Erythroblast (primary cell): ENCODE measurements at regions not wholly inside any gene's neighbourhood (a gene's known extent, or its start where the extent isn't known, plus 50 kb on each side); places are given as distances from the start of the nearest gene placed in this dataset.

Experiments used
- GATA1 ChIP-seq: IDR thresholded peaks from 2 replicates; pipeline ENCODE4 v1.6.1; 2011; ENCODE audit warnings: low read depth, mild to moderate bottlenecking, control low read depth, low read length, moderate library complexity
- POLR2A ChIP-seq: IDR thresholded peaks from 2 replicates; pipeline ENCODE4 v1.6.1; 2011; ENCODE audit warnings: mild to moderate bottlenecking, low read length

DNA sequence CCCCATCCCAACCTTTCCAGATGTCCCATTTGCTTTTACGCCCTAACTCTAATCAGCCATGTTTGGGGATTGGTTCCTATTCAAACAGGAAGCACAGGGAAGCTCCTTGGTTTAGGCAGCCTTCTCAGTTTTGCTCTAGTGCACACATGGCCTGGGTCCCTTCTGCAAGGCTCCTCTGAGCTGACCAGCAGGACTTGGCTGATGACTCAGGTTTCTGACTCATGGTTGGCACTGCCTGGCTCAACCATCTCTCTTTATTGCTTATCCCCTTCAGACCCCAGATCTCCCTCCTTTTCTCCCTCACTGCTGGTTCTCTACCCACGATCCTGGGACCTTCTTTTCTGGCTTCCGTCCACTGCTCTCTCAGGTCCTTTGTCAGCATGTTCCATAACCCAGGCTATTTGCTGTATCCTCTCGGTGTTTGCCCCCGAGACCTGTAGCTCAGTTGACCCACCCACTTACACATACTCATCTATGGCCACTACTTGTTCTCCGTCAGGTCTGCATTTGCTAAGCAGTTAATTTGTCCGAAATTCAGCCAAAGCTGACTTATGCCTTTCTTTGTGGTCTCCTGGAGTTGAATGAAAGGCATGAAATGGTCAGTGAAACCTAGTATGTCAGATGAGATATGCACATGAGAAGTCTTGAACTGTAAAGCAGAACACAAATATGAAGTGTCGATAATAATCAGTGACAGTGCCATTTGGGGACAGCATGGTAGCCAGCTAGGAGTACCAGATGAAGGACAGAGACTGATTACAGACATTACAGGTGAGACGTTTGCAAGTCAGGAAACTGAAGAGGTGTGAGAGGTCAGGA is 323.5 kb upstream of the ROPN1 start:
- TF ChIP-seq POLR2A (no peak), GATA1 (no peak)
